SHP77 (cell line): ENCODE measurements at regions not wholly inside any gene's neighbourhood (a gene's known extent, or its start where the extent isn't known, plus 50 kb on each side); places are given as distances from the start of the nearest gene placed in this dataset.
"Not testable (repeated sequence)": the region's sequence is repeated elsewhere in the genome, so short reads cannot be mapped to it uniquely, and the experiment has no call there.

Experiments
- DNase-seq, 2 experiments: peaks; one replicate each; lab custom pipeline; 2025; lab: John Stamatoyannopoulos, UW

GRCh38 chr21:19076031-19076430 lies 672.4 kb upstream of the TMPRSS15 start:
- no peak for DNase-seq

GRCh38 chr21:19109694-19110093 lies 706.1 kb upstream of the TMPRSS15 start:
- no peak for DNase-seq

- DNase-seq: not testable (repeated sequence)
Observed at GRCh38 chr21:19119259-19119658, 715.7 kb upstream of the TMPRSS15 start.

- no peak for DNase-seq
Observed at GRCh38 chr21:19120591-19120990, 717.0 kb upstream of the TMPRSS15 start.

- DNase-seq: no peak
Observed at GRCh38 chr21:19122356-19122755, 718.8 kb upstream of the TMPRSS15 start.

- no peak for DNase-seq
Observed at GRCh38 chr21:19123053-19123452, 719.5 kb upstream of the TMPRSS15 start.

GRCh38 chr21:19123525-19123924 lies 719.9 kb upstream of the TMPRSS15 start:
- DNase-seq: no peak

- no peak for DNase-seq
Observed at GRCh38 chr21:19124691-19125090, 721.1 kb upstream of the TMPRSS15 start.

GRCh38 chr21:19130379-19131028 lies 726.9 kb upstream of the TMPRSS15 start:
- DNase-seq: no peak

GRCh38 chr21:19141511-19141910 lies 737.9 kb upstream of the TMPRSS15 start:
- DNase-seq: no peak

GRCh38 chr21:19145682-19146293 lies 742.2 kb upstream of the TMPRSS15 start:
- no peak for DNase-seq

- no peak for DNase-seq
Observed at GRCh38 chr21:19148056-19148455, 744.5 kb upstream of the TMPRSS15 start.

- no peak for DNase-seq
Observed at GRCh38 chr21:19171585-19171984, 768.0 kb upstream of the TMPRSS15 start.

- no peak for DNase-seq
Observed at GRCh38 chr21:19181604-19182140, 778.1 kb upstream of the TMPRSS15 start.

GRCh38 chr21:19197950-19198349 lies 794.4 kb upstream of the TMPRSS15 start:
- no peak for DNase-seq

- DNase-seq: no peak
Observed at GRCh38 chr21:19198801-19199200, 795.2 kb upstream of the TMPRSS15 start.

GRCh38 chr21:19218163-19218562 lies 814.6 kb upstream of the TMPRSS15 start:
- DNase-seq: no peak

GRCh38 chr21:19224090-19224489 lies 820.5 kb upstream of the TMPRSS15 start:
- DNase-seq: no peak

GRCh38 chr21:19228226-19228625 lies 824.6 kb upstream of the TMPRSS15 start:
- no peak for DNase-seq

- not testable (repeated sequence) for DNase-seq
Observed at GRCh38 chr21:19233841-19234240, 830.3 kb upstream of the TMPRSS15 start.

GRCh38 chr21:19236209-19236608 lies 832.6 kb upstream of the TMPRSS15 start:
- no peak for DNase-seq

GRCh38 chr21:19237608-19238007 lies 834.0 kb upstream of the TMPRSS15 start:
- DNase-seq: no peak

GRCh38 chr21:19239696-19240095 lies 836.1 kb upstream of the TMPRSS15 start:
- no peak for DNase-seq
